ENCODE measurements at regions not wholly inside any gene's neighbourhood (a gene's known extent, or its start where the extent isn't known, plus 50 kb on each side); places are given as distances from the start of the nearest gene placed in this dataset.
A peak's percentile ranks its signal among the peaks of the same experiment; 100 is the strongest.

GRCh38 chr3:116849261-116849688, 139.7 kb downstream of the TUSC7 start:
- ChIA-PET POLR2A (no interaction called here), CTCF (interaction anchor here (1.5 kb wide), 1 partner anchor 15 kb away, joined by 3 read pairs; no protein-coding TSS in a partner anchor)
- DNase-seq (ENCODE audit: extremely low spot score), result no peak
- TF ChIP-seq L3MBTL2 (conservative IDR thresholded peaks at IDR 0.05) (no peak), ARNT (IDR thresholded peaks at IDR 0.05) (no peak)

GRCh38 chr3:116852803-116853202, 143.2 kb downstream of the TUSC7 start:
- ChIA-PET POLR2A (no interaction called here), CTCF (interaction anchor here (0.6 kb wide), 1 partner anchor 555 kb away, joined by 3 read pairs; no protein-coding TSS in a partner anchor)
- no peak for TF ChIP-seq SP1 (IDR thresholded peaks at IDR 0.05)
- DNase-seq (ENCODE audit: extremely low spot score), result no peak

- no peak for DNase-seq (ENCODE audit: extremely low spot score)
- ChIA-PET POLR2A (no interaction called here), CTCF (interaction anchor here (0.6 to 1.4 kb wide), 2 partner anchors 648 to 663 kb away, joined by 3 read pairs; no protein-coding TSS in a partner anchor)
- TF ChIP-seq ARNT (IDR thresholded peaks at IDR 0.05) (peak; percentile 91), PKNOX1 (IDR thresholded peaks at IDR 0.05) (peak; percentile 69), ELF4 (IDR thresholded peaks at IDR 0.05) (no peak)
Observed at GRCh38 chr3:116863270-116863770, 153.7 kb downstream of the TUSC7 start.

GRCh38 chr3:116863822-116864589, 154.4 kb downstream of the TUSC7 start:
- TF ChIP-seq FOXM1 (IDR thresholded peaks at IDR 0.05; ENCODE audit: borderline replicate concordance) (no peak), ARNT (IDR thresholded peaks at IDR 0.05) (no peak)
- ChIA-PET POLR2A (no interaction called here), CTCF (interaction anchor here (0.6 to 1.4 kb wide), 4 partner anchors 15 to 662 kb away, joined by 3 read pairs; no protein-coding TSS in a partner anchor)
- peak; percentile 30 for DNase-seq (ENCODE audit: extremely low spot score)

- no peak for DNase-seq (ENCODE audit: extremely low spot score)
- CTCF ChIA-PET, result interaction anchor here (1.0 kb wide), 1 partner anchor 16 kb away, joined by 3 read pairs; no protein-coding TSS in a partner anchor
- POLR2A ChIA-PET, result no interaction called here
- no peak for TF ChIP-seq FOXA1 (IDR thresholded peaks at IDR 0.05)
- TF ChIP-seq PKNOX1 (IDR thresholded peaks at IDR 0.05), result no peak
- no peak for TF ChIP-seq NFRKB (IDR thresholded peaks at IDR 0.05)
- TF ChIP-seq ZNF384 (IDR thresholded peaks at IDR 0.05), result no peak
- TF ChIP-seq TARDBP (IDR thresholded peaks at IDR 0.05), result no peak
- TF ChIP-seq CTBP1 (IDR thresholded peaks at IDR 0.05; ENCODE audit: borderline replicate concordance), result no peak
- no peak for TF ChIP-seq ELF4 (IDR thresholded peaks at IDR 0.05)
- no peak for TF ChIP-seq FOXM1 (IDR thresholded peaks at IDR 0.05; ENCODE audit: borderline replicate concordance)
Observed at GRCh38 chr3:116864590-116864927, 155.0 kb downstream of the TUSC7 start.

- CTCF ChIA-PET, result interaction anchor here (0.8 kb wide), 1 partner anchor 100 kb away, joined by 4 read pairs; no protein-coding TSS in a partner anchor
- TF ChIP-seq BHLHE40 (IDR thresholded peaks at IDR 0.05; ENCODE audit: borderline replicate concordance) (no peak), LEF1 (IDR thresholded peaks at IDR 0.05; ENCODE audit: borderline replicate concordance) (no peak), NFRKB (IDR thresholded peaks at IDR 0.05) (no peak), CTBP1 (IDR thresholded peaks at IDR 0.05; ENCODE audit: borderline replicate concordance) (no peak), ZNF384 (IDR thresholded peaks at IDR 0.05) (no peak), ELF4 (IDR thresholded peaks at IDR 0.05) (no peak), SUZ12 (IDR thresholded peaks at IDR 0.05) (no peak), FOXA1 (IDR thresholded peaks at IDR 0.05) (no peak), L3MBTL2 (conservative IDR thresholded peaks at IDR 0.05) (no peak), PKNOX1 (IDR thresholded peaks at IDR 0.05) (no peak), HDGF (IDR thresholded peaks at IDR 0.05; ENCODE audit: borderline replicate concordance) (no peak), SP1 (IDR thresholded peaks at IDR 0.05) (no peak), FOXM1 (IDR thresholded peaks at IDR 0.05; ENCODE audit: borderline replicate concordance) (no peak), FOXK2 (IDR thresholded peaks at IDR 0.05) (no peak), ARNT (IDR thresholded peaks at IDR 0.05) (no peak), TARDBP (IDR thresholded peaks at IDR 0.05) (no peak)
- POLR2A ChIA-PET, result no interaction called here
- DNase-seq (ENCODE audit: extremely low spot score), result no peak
Observed at GRCh38 chr3:116870379-116870778, 160.8 kb downstream of the TUSC7 start.

- no peak for DNase-seq (ENCODE audit: extremely low spot score)
- ChIA-PET POLR2A (no interaction called here), CTCF (interaction anchor here (0.7 kb wide), 1 partner anchor 322 kb away, joined by 3 read pairs; no protein-coding TSS in a partner anchor)
- no peak for TF ChIP-seq NFRKB (IDR thresholded peaks at IDR 0.05)
- TF ChIP-seq PKNOX1 (IDR thresholded peaks at IDR 0.05), result no peak
- TF ChIP-seq HDGF (IDR thresholded peaks at IDR 0.05; ENCODE audit: borderline replicate concordance), result no peak
- no peak for TF ChIP-seq ELF4 (IDR thresholded peaks at IDR 0.05)
- no peak for TF ChIP-seq TARDBP (IDR thresholded peaks at IDR 0.05)
- TF ChIP-seq FOXA1 (IDR thresholded peaks at IDR 0.05), result no peak
- TF ChIP-seq ZNF384 (IDR thresholded peaks at IDR 0.05), result no peak
- TF ChIP-seq FOXM1 (IDR thresholded peaks at IDR 0.05; ENCODE audit: borderline replicate concordance), result no peak
- no peak for TF ChIP-seq CTBP1 (IDR thresholded peaks at IDR 0.05; ENCODE audit: borderline replicate concordance)
- no peak for TF ChIP-seq BHLHE40 (IDR thresholded peaks at IDR 0.05; ENCODE audit: borderline replicate concordance)
- TF ChIP-seq SUZ12 (IDR thresholded peaks at IDR 0.05), result no peak
- TF ChIP-seq ARNT (IDR thresholded peaks at IDR 0.05), result no peak
- no peak for TF ChIP-seq LEF1 (IDR thresholded peaks at IDR 0.05; ENCODE audit: borderline replicate concordance)
- TF ChIP-seq L3MBTL2 (conservative IDR thresholded peaks at IDR 0.05), result no peak
- no peak for TF ChIP-seq FOXK2 (IDR thresholded peaks at IDR 0.05)
- no peak for TF ChIP-seq SP1 (IDR thresholded peaks at IDR 0.05)
Observed at GRCh38 chr3:116871905-116872304, 162.3 kb downstream of the TUSC7 start.
